ENCODE measurements at regions not wholly inside any gene's neighbourhood (a gene's known extent, or its start where the extent isn't known, plus 50 kb on each side); places are given as distances from the start of the nearest gene placed in this dataset.

- TF ChIP-seq CTCF (IDR thresholded peaks at IDR 0.05) (no peak), EZH2phosphoT487 (IDR thresholded peaks at IDR 0.05) (no peak)
Measured at GRCh38 chr1:192475329-192475728, 100.2 kb upstream of the RGS1 start.
